Thyroid gland (tissue), 4 donors: ENCODE measurements at regions not wholly inside any gene's neighbourhood (a gene's known extent, or its start where the extent isn't known, plus 50 kb on each side); places are given as distances from the start of the nearest gene placed in this dataset.

Experiments
- DNase-seq, 2 donors: peaks; one replicate each; pipeline ENCODE4 v3.0.0-alpha.2; 2019
- H3K27ac ChIP-seq, 3 donors: fragments of 200-600 bp; sonication (generic); 1 replicate in 2 of 3; 2 replicates in 1 of 3; pipeline ENCODE4 v1.5.1; 2016 to 2019; ENCODE audit warnings: mild to moderate bottlenecking in 1 of 3, moderate library complexity in 1 of 3
- H3K27me3 ChIP-seq: fragments of 200-600 bp; sonication (generic); one replicate; pipeline ENCODE4 v1.5.1; 2019
- H3K36me3 ChIP-seq, 2 donors: fragments of 200-600 bp; sonication (generic); one replicate each; pipeline ENCODE4 v1.5.1; 2016 to 2019
- H3K4me1 ChIP-seq, 2 donors: fragments of 200-600 bp; sonication (generic); one replicate each; pipeline ENCODE4 v1.5.1; 2017 to 2019
- H3K4me3 ChIP-seq, 3 donors: fragments of 200-600 bp; sonication (generic); replicated peaks in 1 of 3; 1 replicate in 2 of 3; 2 replicates in 1 of 3; pipeline ENCODE4 v1.5.1; 2016; ENCODE audit warnings: mild to moderate bottlenecking in 1 of 3
- H3K9me3 ChIP-seq: fragments of 200-600 bp; sonication (generic); one replicate; pipeline ENCODE4 v1.5.1; 2017
- POLR2A ChIP-seq, 2 donors: fragments of 450-650 bp; IDR thresholded peaks; one replicate each; pipeline ENCODE4 v1.6.1; 2017; ENCODE audit warnings: antibody characterized with exemption in 2 of 2, mild to moderate bottlenecking in 2 of 2, moderate library complexity in 1 of 2
- WGBS, 2 donors: methylation state at CpG; one replicate each; pipeline ENCODE4 v1.1.5; 2017; 5-methylcytosine and 5-hydroxymethylcytosine counted together
- intact Hi-C: fragments of 100-400 bp; cut with DNase I; formaldehyde crosslinking; loops from one replicate; pipeline ENCODE4 v1.15.1; 2023
- TF ChIP-seq, protein P1 (sequence below), 6 experiments: fragments of 200-600 bp in 3 of 6; fragments of 450-650 bp in 3 of 6; sonication (generic) in 3 of 6; IDR thresholded peaks; one replicate each; pipeline ENCODE4 v1.5.1; 2016 to 2019; ENCODE audit warnings: antibody characterized with exemption in 6 of 6, mild to moderate bottlenecking in 2 of 6, inconsistent platforms in 1 of 6, moderate library complexity in 1 of 6

GRCh38 chr9:11872471-11872870 lies 820.7 kb upstream of the TYRP1 start:
- Histone ChIP-seq H3K27ac (no peak overlapping the region), H3K27me3 (no peaks in the 10 kb centered on the region), H3K4me3 (no peak overlapping the region), H3K4me1 (no peaks in the 10 kb centered on the region), H3K9me3 (no peaks in the 10 kb centered on the region), H3K36me3 (no peaks in the 10 kb centered on the region)
- no peak for TF ChIP-seq POLR2A (IDR thresholded peaks at IDR 0.05)
- TF ChIP-seq, protein P1, sequence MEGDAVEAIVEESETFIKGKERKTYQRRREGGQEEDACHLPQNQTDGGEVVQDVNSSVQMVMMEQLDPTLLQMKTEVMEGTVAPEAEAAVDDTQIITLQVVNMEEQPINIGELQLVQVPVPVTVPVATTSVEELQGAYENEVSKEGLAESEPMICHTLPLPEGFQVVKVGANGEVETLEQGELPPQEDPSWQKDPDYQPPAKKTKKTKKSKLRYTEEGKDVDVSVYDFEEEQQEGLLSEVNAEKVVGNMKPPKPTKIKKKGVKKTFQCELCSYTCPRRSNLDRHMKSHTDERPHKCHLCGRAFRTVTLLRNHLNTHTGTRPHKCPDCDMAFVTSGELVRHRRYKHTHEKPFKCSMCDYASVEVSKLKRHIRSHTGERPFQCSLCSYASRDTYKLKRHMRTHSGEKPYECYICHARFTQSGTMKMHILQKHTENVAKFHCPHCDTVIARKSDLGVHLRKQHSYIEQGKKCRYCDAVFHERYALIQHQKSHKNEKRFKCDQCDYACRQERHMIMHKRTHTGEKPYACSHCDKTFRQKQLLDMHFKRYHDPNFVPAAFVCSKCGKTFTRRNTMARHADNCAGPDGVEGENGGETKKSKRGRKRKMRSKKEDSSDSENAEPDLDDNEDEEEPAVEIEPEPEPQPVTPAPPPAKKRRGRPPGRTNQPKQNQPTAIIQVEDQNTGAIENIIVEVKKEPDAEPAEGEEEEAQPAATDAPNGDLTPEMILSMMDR (IDR thresholded peaks at IDR 0.05) = no peak
- WGBS, 2 donors = 67 to 74% methylated on average over 1 of the region's 1 CpG
- intact Hi-C loops = no loop called here
- no peak for DNase-seq

- no peak overlapping the region for H3K27ac ChIP-seq
- TF ChIP-seq POLR2A (IDR thresholded peaks at IDR 0.05) = no peak
- TF ChIP-seq, protein P1 (IDR thresholded peaks at IDR 0.05) = no peak
- no peaks in the 10 kb centered on the region for H3K9me3 ChIP-seq
- intact Hi-C loops = no loop called here
- H3K4me1 ChIP-seq = no peaks in the 10 kb centered on the region
- DNase-seq = no peak
- no peaks in the 10 kb centered on the region for H3K27me3 ChIP-seq
- no peaks in the 10 kb centered on the region for H3K36me3 ChIP-seq
- WGBS, 2 donors = 78 to 93% methylated on average over 2 of the region's 2 CpGs
- H3K4me3 ChIP-seq = no peak overlapping the region
These were observed 818.8 kb upstream of the TYRP1 start for GRCh38 chr9:11874414-11874813.

GRCh38 chr9:11892401-11892800 lies 800.8 kb upstream of the TYRP1 start:
- H3K4me1 ChIP-seq = no peaks in the 10 kb centered on the region
- 54 to 72% methylated on average over 1 of the region's 1 CpG for WGBS, 2 donors
- no peaks in the 10 kb centered on the region for H3K27me3 ChIP-seq
- no peak for TF ChIP-seq POLR2A (IDR thresholded peaks at IDR 0.05)
- H3K36me3 ChIP-seq = no peaks in the 10 kb centered on the region
- H3K4me3 ChIP-seq = no peak overlapping the region
- H3K27ac ChIP-seq = no peak overlapping the region
- no peaks in the 10 kb centered on the region for H3K9me3 ChIP-seq
- no peak for DNase-seq
- intact Hi-C loops = no loop called here

- TF ChIP-seq POLR2A (IDR thresholded peaks at IDR 0.05) = no peak
- TF ChIP-seq, protein P1 (IDR thresholded peaks at IDR 0.05) = no peak
- intact Hi-C loops = no loop called here
- no peaks in the 10 kb centered on the region for H3K4me1 ChIP-seq
- no peak for DNase-seq
- no peak overlapping the region for H3K4me3 ChIP-seq
- H3K27me3 ChIP-seq = no peaks in the 10 kb centered on the region
- no peaks in the 10 kb centered on the region for H3K9me3 ChIP-seq
- no peaks in the 10 kb centered on the region for H3K36me3 ChIP-seq
- H3K27ac ChIP-seq = no peak overlapping the region
These were observed 799.9 kb upstream of the TYRP1 start for GRCh38 chr9:11893331-11893730.

GRCh38 chr9:11894136-11894535 lies 799.0 kb upstream of the TYRP1 start:
- 76 to 77% methylated on average over 1 of the region's 1 CpG for WGBS, 2 donors
- DNase-seq = no peak
- Histone ChIP-seq H3K4me3 (no peak overlapping the region), H3K9me3 (no peaks in the 10 kb centered on the region), H3K4me1 (no peaks in the 10 kb centered on the region), H3K27ac (no peak overlapping the region), H3K36me3 (no peaks in the 10 kb centered on the region), H3K27me3 (no peaks in the 10 kb centered on the region)
- TF ChIP-seq, protein P1 (IDR thresholded peaks at IDR 0.05) = no peak
- no peak for TF ChIP-seq POLR2A (IDR thresholded peaks at IDR 0.05)
- intact Hi-C loops = no loop called here

GRCh38 chr9:11902610-11903009 lies 790.6 kb upstream of the TYRP1 start:
- Histone ChIP-seq H3K4me1 (no peaks in the 10 kb centered on the region), H3K27ac (no peak overlapping the region), H3K27me3 (no peaks in the 10 kb centered on the region), H3K36me3 (no peaks in the 10 kb centered on the region), H3K4me3 (no peak overlapping the region), H3K9me3 (no peaks in the 10 kb centered on the region)
- intact Hi-C loops = no loop called here
- 77% methylated on average over 1 of the region's 1 CpG for WGBS, 2 donors
- no peak for TF ChIP-seq POLR2A (IDR thresholded peaks at IDR 0.05)
- TF ChIP-seq, protein P1 (IDR thresholded peaks at IDR 0.05) = no peak
- no peak for DNase-seq
